Dermis blood vessel endothelial cell (primary cell): ENCODE measurements at regions not wholly inside any gene's neighbourhood (a gene's known extent, or its start where the extent isn't known, plus 50 kb on each side); places are given as distances from the start of the nearest gene placed in this dataset.

Source experiments
- DNase-seq: peaks from one replicate; pipeline ENCODE4 v3.0.0; 2010

DNA sequence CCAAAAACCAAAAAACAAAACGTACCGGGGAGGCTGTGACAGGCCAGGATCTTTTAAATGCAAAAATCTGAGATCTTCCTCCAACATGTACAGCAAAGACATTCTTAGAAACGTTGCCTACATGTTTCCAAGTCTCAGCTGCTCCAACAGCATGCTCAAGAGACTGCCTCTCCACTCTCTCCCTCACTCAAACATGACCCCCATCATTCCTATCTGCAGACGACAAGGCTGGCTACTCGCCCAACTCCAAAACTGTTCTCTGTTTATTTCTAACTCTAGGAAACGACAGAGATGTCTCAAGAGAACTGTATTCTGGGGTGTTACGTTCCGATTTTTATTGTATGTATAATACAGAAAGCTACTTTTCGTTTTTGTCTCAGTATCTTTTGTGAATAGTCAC is 57.5 kb upstream of the TMCC3 start:
- no peak for DNase-seq

DNA sequence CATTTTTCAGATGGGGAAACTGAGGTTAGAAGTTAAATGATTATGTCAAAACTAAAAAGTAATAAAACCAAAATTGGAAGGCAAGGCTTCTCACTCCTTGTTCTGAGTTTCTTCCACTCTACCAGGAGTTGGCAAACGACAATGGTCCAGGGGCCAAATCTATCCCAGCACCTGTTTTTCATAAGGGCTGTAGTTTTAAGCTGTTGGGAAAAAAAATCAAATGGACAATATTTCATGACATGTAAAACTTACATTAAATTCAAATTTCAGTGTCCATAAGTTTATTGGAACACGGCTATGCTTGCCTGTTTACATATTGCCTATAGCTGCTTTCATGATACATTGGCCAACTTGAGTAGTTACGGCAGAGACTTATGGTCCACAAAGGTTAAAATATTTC is 56.7 kb upstream of the TMCC3 start:
- no peak for DNase-seq

DNA sequence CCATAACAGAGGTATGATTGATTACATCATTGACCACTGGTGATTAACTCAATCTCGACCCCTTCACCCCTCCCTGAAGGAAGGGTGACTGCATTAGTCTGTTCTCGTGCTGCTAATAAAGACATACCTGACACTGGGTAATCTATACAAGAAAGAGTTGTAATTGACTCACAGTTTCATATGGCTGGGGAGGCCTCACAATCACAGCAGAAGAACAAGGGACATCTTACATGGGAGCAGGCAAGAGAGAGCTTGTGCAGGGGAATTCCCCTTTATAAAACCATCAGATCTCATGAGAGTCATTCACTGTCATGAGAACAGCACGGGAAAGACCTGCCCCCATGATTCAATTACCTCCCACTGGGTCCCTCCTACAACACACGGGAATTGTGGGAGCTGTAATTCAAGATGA is 55.9 kb upstream of the TMCC3 start:
- no peak for DNase-seq

DNA sequence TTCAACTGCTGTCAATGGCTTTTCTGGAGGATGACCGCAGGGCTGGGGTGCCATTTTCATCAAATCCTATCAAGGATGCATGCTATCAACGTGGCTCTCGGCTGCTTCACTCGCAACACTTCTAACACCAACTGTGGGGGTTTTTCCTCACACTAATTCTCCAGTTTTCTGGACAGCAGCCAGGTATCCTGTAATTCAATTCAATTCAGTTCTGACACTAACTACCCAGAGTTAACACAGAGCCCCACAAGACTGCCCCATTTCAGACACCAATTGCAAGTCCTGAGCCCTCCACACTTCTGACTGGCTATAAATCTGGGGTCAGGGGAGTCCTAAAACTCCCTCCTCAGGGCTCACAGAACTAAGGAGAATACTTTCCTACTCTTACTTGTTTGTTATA is 55.3 kb upstream of the TMCC3 start:
- DNase-seq: peak; percentile 54

DNA sequence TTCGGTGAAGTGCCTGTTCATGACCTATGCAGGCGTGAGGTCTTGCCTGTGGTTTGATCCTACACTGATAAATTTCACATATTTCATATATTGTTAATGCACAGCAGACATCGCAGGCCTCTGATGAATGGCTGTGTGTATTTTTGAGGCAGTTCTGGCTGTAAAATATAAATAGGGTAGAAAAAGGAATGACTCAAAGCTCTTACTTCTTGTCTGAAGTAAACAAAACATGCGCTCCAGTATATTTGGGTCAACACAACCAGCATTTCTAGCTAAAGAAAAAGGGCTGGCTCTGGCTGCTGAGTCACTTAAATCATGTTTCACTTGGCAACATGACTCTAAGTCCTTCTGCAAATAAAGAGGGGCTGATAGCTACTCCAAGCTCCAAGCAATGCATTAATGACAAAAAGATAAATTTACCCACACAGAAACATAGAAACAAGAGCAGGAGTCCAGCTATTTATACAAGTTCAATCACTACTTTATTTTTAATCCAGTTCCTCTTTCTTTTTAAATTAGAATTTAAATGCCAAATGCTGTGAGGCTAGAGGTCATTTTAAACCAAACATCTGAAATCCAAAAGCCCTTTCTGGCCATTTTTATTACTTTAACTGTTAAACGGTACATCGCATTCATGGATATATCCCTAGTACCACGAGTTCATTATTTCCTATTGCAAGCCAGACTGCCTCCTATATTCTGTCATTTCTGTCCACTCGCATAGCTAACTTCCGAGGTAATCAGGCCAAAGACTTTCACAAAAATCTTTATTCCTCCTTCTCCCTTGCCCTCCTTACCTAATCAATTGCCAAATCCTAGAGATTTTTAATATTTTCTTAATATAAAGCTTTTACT is 54.3 kb upstream of the TMCC3 start:
- DNase-seq: peak; percentile 73

DNA sequence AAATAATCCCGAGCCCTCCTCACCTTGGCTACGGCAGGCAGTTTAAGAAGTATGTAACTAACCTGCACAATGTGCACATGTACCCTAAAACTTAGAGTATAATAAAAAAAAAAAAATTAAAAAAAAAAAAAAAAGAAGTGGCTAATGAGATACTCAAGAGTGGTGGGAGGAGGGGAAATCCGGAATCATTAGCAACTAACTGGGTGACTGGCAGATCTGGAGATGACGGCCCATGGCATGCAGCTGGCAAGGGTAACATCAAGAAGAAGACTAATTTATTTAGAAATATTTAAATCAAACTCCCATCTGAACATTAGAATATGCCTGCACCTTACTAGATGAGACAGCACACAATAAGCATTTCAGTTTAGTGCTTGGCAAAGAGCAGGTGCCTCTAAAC is 52.3 kb upstream of the TMCC3 start:
- DNase-seq: no peak

DNA sequence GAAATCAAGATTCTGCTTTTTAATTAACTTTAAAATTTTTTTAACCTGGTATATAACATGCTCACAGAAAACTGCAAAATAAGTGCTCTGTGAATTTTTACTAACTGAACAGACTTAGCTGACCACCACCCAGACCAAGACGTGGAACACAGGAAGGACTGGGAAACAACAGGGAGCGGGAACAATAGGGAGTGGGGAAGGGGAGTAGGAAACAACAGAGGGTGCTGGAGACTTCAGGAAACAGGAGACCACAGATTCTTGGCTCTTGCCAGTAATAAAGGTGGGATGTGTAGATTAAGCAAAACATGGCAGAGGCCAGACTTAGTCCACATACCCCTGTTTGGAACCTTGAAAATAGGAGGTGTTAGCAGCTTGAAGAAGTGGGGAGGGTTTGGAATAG is 51.4 kb upstream of the TMCC3 start:
- peak; percentile 53 for DNase-seq

DNA sequence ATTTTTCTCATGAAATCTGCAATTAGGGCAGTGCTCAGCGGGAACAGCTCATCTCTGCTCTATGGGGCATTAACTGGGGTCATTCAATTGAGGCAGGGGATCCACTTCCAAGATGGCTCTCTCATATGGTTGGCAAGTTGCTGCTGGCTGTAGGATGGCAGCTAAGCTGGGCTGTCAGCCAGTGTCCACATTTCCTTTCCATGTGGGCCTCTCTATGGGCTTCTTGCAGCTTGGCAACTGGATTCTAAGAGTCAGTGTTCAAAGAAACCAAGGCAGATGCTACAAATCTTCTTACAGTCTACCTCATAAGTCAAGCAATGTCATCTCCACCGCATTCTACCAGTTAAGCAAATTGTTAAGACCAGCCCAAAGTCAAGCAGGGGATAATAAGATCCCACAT is 50.3 kb upstream of the TMCC3 start:
- DNase-seq: no peak
